HG03066 (cell line): ENCODE measurements at regions not wholly inside any gene's neighbourhood (a gene's known extent, or its start where the extent isn't known, plus 50 kb on each side); places are given as distances from the start of the nearest gene placed in this dataset.
"Not testable (repeated sequence)": the region's sequence is repeated elsewhere in the genome, so short reads cannot be mapped to it uniquely, and the experiment has no call there.

ENCODE experiments used
- ATAC-seq: cut with Tn5 transposase; IDR thresholded peaks from one replicate; pipeline ENCODE4 v1.9.1; 2021; ENCODE audit warnings: low read depth; ENCODE audit not compliant: unreplicated experiment

DNA sequence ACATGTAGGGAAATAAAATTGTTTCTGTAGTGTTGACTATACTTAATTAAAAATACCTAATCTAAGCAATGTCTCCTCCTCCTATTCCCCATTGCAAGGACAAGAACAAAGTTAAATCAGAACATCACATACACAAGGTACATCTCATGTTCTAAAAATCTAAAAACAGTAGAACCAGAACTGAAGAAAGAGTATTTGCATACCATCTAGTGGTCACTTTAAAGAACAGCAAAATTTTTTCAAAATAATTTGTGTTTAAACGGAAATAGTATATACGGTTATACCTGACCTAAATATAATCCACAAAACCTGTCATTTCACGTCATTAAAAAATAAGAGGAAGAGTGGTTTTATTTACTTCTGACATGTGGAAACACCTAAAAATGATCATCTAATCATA, 294.3 kb upstream of the KCNH7 start:
- no peak for ATAC-seq

DNA sequence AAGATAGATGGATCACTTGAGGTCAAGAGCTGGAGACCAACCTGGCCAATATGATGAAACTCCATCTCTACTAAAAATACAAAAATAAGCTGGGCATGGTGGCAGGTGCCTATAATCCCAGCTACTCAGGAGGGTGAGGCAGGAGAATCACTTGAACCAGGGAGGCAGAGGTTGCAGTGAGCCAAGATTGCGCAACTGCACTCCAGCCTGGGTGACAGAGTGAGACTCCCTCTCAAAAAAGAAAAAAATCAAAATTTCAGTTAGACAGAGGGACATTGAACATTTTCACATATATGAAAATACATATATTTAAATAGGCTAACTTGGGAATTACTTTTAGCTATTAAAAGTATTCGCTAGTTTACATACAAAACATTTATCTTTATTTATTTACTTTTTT, 293.6 kb upstream of the KCNH7 start:
- ATAC-seq = not testable (repeated sequence)

DNA sequence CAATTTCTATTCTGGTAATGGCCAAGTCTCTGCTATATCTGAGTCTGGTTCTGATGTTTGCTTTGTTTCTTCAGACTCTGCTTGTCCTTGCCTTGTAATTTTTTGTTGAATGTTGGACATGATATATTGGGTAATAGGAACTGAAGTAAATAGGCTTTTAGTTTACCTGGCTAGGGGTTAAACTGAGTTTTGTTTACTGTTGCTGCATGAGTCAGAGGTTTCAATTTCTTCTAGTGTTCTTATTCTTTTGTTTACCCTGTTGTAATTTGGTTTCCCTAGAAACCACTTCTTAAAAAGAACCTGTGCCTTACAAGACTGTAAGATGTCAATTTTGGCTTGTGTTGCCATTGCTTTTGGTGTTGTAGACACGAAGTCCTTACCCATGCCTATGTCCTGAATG, 285.0 kb upstream of the KCNH7 start:
- ATAC-seq = peak; percentile 55

DNA sequence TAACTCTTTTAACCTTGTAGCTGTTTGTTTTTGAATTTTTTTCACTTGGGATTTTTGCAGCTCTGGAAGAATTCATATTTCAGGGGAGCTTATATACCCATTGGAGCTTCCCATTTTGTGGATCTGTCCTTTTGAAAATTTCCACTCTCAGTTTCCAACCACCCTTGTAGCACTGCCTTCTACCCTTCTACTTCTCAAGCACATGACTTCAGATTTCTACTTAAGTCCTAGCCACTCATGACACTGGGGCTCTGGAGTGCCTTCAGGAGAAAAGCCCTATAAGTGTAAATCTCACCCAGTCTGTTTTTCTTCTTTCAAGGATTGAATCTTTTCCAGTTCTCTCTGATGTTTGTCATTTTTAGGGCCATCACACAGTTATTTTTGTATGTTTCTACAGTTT, 283.7 kb upstream of the KCNH7 start:
- no peak for ATAC-seq

DNA sequence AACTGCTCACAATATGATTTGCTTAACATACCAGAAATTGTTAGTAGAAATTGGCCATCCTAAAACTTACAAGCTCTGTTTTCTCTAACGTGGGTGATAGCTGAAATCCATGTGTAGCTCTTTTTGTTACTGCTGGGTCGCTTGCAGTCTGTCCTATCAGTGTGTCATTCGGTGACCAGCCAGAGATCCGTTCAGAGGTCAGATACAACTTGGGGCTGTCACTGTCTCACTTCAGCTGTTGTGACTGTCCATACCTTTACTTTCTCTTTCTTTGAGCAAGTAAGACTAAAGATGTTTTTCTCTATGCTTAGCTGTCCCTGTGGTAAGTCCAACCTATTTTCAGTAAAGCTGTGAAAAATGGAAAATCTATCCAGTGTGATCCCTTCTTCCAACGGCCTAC, 282.9 kb upstream of the KCNH7 start:
- ATAC-seq = no peak

DNA sequence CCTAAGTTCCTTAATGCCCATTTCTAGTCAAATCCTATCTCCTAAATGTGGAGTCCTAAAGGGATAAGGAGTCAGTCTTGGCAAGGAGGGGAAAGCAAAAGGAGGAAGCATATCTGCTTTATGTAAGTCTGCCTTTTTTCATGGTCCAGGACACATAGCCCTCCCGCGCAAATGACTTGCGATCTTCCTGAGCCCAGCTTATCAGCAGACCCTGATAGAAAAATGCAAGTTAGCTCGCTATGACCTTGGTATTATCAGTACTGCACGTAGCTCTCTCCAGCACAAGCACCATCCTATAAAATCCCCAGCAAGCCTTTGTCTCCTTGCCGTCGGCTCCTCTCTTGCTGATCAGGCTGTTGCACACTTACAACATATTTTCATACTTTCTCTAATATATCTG, 281.4 kb upstream of the KCNH7 start:
- no peak for ATAC-seq

DNA sequence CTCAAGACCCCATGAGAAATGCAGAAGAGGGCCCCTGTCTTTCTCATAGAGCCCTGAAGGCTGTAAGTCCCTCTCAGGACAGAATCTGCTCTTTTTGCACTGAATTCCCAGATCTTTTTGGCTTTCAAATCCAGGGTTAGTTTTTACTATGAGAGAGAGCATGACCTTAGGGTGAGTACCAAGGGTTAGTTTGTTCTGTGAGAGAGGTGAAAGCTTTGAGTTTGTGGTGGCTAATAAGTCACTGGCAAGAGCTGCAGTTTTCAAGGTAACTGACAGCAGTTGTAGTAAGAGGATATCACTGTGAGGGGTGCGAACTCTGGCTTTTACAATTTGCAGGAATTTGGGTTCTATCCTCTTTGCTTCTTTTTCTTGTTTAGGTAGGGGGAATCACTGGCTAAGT, 248.4 kb upstream of the KCNH7 start:
- no peak for ATAC-seq

DNA sequence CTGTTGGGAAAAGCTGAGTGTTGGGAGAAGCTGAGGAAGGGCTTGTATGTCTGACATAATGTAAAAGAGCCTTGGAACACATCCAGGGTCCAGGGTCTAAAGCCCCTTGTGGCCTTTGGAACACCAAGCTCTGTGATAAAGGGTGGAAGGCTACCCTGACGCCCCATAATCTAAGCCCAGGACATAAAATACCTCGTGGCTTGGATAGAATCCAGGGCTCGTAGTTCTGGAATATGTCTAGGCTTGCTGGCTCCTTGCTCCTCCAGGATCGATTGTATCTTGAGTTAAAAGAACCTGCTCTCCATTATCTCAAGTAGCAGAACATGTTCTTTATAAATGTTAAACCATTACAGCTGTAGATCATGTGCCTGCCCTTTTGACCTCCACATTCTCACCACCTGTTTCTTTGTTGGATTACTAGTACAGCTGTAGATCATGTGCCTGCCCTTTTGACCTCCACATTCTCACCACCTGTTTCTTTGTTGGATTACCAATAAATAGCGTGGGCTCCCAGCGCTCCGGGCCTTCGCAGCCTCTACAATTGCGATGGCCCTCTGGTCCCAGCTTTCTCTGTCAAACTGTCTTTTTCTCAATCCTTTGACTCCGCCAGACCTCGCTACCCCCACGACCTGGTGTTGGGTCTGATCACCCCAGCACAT, 246.9 kb upstream of the KCNH7 start:
- not testable (repeated sequence) for ATAC-seq

DNA sequence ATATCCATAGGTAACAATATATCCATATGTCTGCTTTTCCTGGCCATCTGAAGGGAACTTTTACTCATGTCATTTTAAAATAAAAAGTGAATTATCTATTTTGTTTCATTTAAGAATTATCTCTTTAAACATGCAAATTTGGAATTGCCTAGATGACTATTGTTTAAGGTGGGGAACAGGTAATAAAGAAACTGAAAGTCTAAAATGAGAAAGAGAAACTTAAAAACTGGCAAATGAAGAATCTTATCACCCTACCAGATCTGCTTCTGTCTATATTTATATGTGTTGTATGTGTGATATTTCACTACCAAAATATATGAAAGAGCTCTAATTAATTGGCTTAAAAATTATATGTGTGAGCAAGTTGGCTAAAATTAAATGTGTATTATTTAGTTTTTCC, 243.2 kb upstream of the KCNH7 start:
- ATAC-seq = no peak

DNA sequence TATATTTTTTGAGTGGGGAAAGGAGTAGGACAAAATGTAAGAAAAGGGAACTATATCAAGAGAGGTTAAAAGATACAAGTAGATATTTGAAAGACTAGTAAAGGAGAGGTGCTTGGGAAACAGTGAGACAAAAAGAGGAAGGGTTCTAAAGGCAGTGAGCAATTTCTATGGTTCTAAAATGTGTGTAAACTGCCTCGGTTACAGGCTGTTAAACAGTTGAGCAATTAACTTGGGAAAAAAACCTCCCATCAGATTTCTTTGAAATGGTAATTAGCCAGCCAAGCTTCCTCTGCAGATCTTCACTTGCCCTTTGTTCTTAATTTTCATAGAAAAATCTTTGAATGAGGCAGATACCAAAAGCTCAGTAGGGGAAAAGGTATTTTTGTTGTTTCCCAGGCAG, 238.7 kb upstream of the KCNH7 start:
- no peak for ATAC-seq

DNA sequence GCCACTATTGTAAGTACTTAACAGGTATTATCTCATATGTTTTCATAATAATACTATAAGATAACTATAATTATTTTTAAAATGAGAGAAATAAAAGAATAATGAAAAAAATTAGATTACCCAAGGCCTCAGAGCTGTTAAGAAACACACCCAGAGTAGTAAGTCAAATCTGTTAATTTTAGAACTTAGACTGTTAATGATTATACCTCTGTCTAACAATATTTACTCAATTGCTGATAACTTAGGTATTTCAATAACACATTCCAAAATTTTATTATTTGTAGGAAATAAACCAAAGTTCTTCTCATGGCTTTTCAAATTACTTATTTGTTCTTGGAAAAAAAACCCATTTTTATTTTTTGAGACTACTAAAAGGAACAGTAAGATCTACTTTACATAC, 227.5 kb upstream of the KCNH7 start:
- ATAC-seq = no peak

DNA sequence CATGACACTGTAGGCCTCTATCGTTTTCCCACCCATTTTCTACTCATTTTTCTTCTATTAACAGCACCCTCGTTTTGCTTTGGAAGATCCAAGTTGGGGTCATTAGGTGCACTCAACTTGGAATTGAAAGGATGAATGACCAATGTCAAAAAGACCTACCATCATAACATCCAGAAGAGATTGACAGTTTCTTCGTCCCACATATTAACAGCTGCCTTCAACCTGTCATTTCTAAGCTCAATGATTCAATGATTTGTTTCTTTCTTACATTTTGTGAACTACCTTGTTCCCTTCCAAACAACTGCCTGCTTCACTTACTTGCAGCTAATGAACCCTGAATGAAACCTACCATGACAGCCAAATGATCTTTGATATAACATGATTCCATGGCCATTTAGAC, 224.0 kb upstream of the KCNH7 start:
- no peak for ATAC-seq

DNA sequence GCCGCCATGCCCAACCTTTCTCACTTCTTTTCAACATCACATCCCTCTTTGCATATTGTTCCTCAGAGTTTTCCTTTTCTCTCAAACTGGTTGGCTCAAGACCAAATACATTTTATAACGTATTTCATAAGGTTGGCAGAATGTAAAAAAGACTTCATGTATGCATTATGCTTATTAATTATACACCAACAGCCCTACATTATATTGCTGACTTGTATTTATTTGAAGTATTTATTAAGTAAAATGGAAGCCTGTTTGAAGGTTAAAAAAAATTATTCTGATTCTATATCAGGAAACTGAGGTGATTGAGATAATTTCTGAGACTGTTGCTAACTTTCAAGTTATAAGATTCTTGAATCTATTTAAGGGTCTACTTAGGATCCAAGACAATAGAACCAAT, 208.0 kb upstream of the KCNH7 start:
- ATAC-seq = no peak

DNA sequence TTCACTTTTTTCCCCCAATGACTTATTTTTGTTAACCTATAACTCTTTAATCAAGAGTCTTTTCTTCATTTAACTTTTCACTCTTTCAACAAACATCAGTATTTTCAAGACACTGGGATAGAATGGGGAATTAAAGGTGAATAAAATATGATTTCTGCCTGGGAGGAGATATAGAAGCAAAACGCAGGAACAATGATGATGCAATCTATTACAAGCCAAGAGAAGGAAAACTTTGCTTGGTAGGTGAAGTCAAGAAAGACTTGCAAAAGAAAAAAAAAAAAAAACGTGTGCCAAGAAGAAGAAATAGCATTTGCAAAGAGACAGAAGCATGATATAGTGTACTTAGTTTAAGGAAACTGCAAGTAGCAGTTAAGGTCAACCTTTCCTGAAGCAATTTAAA, 207.3 kb upstream of the KCNH7 start:
- no peak for ATAC-seq

DNA sequence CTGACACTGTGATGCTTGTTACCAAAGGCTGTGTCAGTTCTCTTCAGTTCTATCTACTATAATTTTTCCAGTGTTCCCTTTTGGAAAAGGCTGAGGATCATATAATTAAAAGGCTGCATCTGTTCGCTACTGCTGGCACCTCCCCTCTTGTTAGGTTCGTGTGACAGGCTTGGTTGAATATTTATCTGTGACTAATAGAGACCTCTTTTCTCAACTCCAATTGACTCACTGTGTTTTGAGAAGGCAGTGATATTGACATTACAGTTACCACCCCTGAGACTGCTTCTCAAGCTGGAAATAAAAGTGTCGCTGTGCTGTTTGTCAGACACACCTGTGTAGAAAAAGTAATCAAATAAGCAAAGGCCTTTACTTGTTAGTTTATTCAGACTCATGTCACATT, 205.5 kb upstream of the KCNH7 start:
- no peak for ATAC-seq

DNA sequence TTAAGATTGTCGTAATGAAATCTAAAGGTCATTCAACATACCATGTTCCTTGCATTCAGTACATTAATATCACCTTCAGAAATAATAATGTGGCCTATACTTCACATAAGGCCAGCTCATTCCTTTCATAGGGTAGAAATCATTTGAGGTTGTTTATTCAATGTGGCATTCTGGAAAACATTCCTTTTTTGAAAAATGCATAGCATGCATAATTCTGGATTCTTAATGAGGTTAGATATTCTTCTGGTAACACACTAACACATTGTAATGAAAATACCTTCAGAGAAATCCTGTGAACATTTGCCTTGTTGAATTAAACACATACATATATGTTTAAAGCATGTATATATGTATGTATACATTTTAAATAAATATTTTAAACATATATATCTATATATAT, 204.6 kb upstream of the KCNH7 start:
- no peak for ATAC-seq

DNA sequence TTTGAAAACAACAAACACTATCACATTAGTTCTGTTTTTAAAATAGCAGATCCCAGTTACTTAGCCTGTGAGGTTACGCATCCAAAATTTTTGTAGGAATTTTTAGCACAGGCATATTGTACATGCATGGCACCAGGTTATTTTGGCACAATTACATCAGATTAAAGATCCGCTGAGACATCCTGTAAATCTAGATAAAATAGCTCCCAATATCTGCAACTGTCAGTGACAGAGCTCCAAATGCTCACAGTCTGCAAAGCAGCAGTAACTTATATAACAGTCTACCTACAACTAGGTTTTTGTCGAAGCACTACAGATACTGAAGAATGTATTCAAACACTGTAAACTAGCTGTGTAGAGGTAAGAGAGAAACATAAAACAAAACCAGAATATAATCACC, 200.7 kb upstream of the KCNH7 start:
- ATAC-seq = no peak

DNA sequence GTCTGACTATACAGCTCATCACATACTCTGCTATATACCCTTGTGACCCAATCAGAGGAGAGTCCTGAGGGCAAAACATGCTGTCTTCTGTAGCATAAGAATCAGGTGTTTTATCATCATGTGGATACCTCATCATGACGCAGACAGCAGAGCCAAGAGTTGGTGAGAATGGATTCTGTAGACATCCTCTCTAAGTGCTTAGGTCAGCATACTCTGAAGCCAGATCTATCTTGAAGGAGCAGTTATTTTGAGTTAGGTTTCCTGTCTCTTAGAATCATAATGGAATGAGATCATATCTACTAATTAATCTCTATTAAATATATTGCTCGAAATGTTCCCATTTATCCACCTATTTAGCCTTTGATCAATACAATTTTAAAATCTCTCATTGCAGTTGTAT, 190.2 kb upstream of the KCNH7 start:
- ATAC-seq = no peak

DNA sequence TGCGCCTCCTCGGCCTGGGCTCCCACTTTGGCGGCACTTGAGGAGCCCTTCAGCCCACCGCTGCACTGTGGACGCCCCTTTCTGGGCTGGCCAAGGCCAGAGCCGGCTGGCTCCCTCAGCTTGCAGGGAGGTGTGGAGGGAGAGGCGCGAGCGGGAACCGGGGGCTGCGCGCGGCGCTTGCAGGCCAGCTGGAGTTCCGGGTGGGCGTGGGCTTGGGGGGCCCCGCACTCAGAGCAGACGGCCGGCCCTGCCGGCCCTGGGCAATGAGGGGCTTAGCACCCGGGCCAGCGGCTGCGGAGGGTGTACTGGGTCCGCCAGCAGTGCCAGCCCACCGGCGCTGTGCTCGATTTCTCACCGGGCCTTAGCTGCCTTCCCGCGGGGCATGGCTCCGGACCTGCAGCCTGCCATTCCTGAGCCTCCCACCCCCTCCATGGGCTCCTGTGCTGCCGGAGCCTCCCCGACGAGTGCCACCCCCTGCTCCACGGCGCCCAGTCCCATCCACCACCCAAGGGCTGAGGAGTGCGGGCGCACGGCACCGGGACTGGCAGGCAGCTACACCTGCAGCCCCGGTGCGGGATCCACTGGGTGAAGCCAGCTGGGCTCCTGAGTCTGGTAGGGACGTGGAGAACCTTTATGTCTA, 187.7 kb upstream of the KCNH7 start:
- not testable (repeated sequence) for ATAC-seq

DNA sequence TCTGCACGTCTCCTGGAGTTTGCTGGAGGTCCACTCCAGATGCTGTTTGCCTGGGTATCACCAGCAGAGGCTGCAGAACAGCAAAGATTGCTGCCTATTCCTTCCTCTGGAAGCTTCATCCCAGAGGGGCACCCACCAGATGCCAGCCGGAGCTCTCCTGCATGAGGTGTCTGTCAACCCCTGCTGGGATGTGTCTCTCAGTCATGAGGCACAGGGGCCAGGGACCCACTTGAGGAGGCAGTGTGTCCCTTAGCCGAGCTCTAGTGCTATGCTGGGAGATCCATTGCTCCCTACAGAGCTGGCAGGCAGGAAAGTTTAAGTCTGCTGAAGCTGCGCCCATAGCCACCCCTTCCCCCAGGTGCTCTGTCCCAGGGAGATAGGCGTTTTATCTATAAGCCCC, 178.3 kb upstream of the KCNH7 start:
- ATAC-seq = not testable (repeated sequence)

DNA sequence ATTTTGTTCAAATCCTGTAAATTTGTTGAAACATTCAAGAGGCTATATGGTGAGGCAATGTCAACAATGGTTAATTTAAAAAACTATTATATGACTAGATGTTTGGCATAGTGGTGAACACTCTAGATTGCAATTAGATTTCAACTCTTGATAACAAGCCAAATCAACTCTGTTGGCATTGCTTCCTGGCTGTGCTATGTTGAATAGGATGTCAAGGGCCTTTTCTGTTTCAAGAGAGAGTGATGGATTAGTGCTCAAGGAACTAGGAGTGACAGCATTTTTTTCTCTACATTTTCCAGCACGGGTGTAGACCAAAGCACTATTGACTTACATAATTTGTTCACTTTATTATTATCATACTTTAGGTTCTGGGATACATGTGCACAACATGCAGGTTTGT, 172.4 kb upstream of the KCNH7 start:
- no peak for ATAC-seq

DNA sequence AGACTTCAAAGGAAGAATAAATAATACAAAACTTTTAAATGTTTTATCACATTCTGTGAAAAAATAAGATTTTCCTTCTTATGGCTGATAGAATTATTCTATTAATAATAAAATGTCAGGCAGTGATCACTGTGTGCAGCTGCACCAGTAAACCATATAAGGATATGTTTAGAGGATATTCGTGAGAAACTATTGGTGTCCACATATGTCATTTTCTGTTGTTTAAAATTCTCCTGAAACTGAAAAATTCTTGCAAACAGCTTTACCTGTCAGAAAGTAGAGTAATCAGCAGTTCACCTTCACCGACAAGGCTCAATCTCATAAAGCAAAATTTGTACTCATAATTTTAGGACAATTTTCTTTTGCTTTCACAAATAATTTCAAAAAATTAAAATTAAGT, 170.1 kb upstream of the KCNH7 start:
- no peak for ATAC-seq

DNA sequence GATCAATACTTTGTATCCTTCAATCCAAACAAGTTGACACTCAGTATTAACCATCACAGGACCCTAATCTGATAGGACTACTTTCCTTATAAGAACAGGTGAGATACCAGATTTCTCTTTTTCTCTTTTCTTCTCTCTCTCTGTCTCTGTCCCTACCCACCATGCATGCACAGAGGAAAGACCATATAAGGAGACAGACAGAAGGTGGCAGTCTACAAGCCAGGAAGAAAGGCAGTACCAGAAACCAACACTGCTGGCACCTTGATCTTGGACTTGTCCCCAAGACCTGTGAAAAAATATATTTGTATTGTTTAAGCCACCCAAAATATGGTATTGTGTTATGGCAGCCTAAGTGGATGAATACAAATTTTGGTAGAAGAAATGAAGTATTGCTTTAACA, 156.2 kb upstream of the KCNH7 start:
- ATAC-seq = no peak
